ENCODE measurements at regions not wholly inside any gene's neighbourhood (a gene's known extent, or its start where the extent isn't known, plus 50 kb on each side); places are given as distances from the start of the nearest gene placed in this dataset.

DNA sequence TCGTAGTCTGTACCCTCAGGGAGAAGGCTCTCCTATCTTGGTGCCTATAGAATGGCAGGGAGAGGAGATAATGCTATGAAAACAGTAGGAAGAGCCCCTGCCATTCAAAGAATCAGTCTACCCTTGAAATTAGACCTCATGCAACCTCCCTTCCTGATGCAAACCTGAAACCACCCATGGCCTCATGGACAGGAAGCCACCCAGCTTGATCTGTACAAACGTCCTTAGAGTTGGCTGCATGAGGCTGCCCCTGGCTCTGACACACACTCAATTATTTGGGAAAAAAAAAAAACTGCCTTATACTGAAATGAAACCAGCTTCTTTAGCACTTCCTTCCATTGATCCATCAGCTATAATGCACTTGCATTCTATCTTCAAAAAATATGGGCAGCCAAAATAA is 116.6 kb upstream of the BCL2L14 start:
- TF ChIP-seq CTCF (conservative IDR thresholded peaks at IDR 0.05; ENCODE audit: low read depth, low read length) (no peak), RFX5 (IDR thresholded peaks at IDR 0.05; ENCODE audit: low read depth, low read length) (no peak), CEBPB (IDR thresholded peaks at IDR 0.05; ENCODE audit: low read depth, low read length) (no peak), POLR2A (IDR thresholded peaks at IDR 0.05; ENCODE audit: low read depth, low read length) (no peak), MAZ (IDR thresholded peaks at IDR 0.05; ENCODE audit: borderline replicate concordance, low read depth, low read length) (no peak), RCOR1 (IDR thresholded peaks at IDR 0.05; ENCODE audit: insufficient replicate concordance, low read length) (no peak)

Data from IMR-90 (cell line).